ENCODE measurements at regions not wholly inside any gene's neighbourhood (a gene's known extent, or its start where the extent isn't known, plus 50 kb on each side); places are given as distances from the start of the nearest gene placed in this dataset.

- TF ChIP-seq, protein P1, sequence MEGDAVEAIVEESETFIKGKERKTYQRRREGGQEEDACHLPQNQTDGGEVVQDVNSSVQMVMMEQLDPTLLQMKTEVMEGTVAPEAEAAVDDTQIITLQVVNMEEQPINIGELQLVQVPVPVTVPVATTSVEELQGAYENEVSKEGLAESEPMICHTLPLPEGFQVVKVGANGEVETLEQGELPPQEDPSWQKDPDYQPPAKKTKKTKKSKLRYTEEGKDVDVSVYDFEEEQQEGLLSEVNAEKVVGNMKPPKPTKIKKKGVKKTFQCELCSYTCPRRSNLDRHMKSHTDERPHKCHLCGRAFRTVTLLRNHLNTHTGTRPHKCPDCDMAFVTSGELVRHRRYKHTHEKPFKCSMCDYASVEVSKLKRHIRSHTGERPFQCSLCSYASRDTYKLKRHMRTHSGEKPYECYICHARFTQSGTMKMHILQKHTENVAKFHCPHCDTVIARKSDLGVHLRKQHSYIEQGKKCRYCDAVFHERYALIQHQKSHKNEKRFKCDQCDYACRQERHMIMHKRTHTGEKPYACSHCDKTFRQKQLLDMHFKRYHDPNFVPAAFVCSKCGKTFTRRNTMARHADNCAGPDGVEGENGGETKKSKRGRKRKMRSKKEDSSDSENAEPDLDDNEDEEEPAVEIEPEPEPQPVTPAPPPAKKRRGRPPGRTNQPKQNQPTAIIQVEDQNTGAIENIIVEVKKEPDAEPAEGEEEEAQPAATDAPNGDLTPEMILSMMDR (IDR thresholded peaks at IDR 0.05; ENCODE audit: insufficient read depth, low read depth, low read length, missing control alignments), result no peak
- H3K4me3 ChIP-seq (ENCODE audit: low read length), result no peak overlapping the region
- no peak for DNase-seq (ENCODE audit: low read depth)
These were observed 932.8 kb downstream of the TTLL7 start for GRCh38 chr1:83065952-83066727.

DNA sequence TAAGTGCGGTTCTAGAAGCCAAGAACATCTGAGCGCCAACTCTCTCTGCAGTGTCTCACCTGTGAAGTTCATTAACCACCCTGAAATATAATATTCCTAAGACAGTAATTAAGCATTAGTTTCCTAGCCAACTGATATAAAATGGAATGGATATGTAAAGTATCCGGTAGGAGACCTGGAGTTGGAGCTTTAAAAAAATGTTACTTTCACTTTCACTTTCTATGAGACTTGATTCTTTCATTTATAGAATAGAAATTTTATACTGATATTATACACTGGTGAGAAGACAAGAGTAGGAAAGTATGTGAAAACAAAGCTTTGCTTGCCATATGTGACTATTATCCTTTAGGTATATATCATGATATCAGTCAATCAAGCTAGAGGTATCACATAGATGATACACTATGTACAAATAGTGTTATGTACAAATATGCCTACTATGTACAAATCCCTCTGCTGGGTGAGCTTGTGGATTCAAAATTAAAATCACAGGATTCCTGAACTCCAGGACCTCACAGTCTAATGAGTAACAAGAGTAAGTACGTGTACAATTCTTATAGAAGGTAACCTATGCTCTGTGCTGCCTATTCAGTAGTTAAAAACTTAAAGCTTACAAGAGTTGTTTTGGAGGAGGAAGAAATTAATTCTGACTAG is 934.2 kb downstream of the TTLL7 start:
- H3K4me3 ChIP-seq (ENCODE audit: low read length), result no peak overlapping the region
- no peak for DNase-seq (ENCODE audit: low read depth)
- TF ChIP-seq, protein P1 (IDR thresholded peaks at IDR 0.05; ENCODE audit: insufficient read depth, low read depth, low read length, missing control alignments), result no peak

DNA sequence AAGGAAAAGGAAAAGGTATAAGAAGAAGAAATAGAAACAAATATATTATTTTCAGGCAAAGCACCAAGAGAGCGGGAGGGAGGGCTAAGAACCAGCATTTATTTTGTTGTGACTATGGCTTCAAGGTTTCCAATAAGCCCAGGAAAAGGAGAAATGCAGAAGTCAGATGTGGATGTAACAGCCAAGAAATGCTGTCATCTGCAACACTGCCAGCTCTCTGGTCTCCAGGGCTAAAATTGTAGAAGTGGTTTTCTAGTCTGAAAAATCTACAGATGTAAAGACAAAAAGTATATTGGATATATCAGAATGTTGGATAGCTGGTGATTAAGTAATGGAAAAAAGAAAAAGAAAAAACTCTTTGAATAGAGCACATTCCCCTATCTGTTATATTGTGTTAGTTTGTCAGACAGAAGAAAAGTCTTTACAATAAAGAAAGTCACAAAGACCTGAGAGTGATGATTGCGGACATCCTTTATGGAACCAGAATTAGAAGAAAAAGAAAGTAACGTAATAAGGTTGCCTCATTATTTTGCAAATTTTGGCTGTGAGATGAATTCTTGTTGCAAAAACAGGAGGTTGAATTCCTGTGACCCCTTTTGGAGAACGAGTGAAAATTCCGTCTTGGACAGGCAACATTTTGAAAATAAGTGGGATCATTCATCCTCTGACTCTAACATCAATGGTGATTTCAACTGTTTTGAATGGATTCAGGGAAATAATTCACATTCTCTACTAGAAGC is 938.1 kb downstream of the TTLL7 start:
- DNase-seq (ENCODE audit: low read depth), result no peak
- TF ChIP-seq, protein P1 (IDR thresholded peaks at IDR 0.05; ENCODE audit: insufficient read depth, low read depth, low read length, missing control alignments), result no peak

GRCh38 chr1:83060221-83060620 is 938.7 kb downstream of the TTLL7 start:
- DNase-seq (ENCODE audit: low read depth), result peak; percentile 48
- TF ChIP-seq, protein P1 (IDR thresholded peaks at IDR 0.05; ENCODE audit: insufficient read depth, low read depth, low read length, missing control alignments), result no peak
- H3K4me3 ChIP-seq (ENCODE audit: low read length), result no peak overlapping the region

More for the DNA sequence above, 938.1 kb downstream of the TTLL7 start:
- H3K4me3 ChIP-seq (ENCODE audit: low read length), result no peak overlapping the region

- H3K4me3 ChIP-seq (ENCODE audit: low read length), result no peak overlapping the region
- DNase-seq (ENCODE audit: low read depth), result no peak
- TF ChIP-seq, protein P1 (IDR thresholded peaks at IDR 0.05; ENCODE audit: insufficient read depth, low read depth, low read length, missing control alignments), result no peak
These were observed 940.6 kb downstream of the TTLL7 start for GRCh38 chr1:83058327-83058726.

DNA sequence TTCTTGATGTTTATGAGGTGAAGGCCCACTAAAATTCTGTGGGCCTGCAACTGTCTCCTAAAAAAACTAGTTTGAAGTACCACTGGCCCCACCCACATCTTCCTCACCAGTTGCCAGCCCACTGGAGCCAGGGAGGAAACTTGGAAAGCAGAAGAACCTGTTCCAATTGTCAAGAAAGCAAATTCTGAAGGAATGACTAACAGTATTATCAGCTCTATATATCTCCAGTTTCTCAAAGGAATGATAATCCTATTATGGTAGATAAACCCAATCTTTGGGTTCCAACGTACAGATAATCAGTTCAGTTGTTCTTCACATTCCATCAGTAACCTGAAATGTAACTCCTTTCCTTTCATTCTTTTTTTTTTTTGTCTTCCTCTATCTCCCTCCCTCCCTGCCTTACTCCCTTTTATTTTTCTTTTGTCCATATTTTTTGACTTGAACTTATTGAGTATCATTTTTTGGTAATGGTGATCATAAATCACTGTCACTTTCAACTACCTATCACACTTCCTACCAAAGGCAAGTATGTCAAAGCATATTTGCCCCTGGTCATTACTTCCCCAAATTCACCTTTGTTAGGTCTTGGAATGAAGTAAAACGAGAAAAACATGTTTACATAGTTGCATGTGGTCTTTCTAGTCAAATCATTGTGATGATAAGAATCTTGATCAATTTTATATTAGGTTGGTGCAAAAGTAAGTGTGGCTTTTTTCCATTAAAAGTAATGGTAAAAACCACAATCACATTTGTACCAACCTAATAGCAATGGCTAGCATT is 943.4 kb downstream of the TTLL7 start:
- DNase-seq (ENCODE audit: low read depth), result peak; percentile 88
- no peak overlapping the region for H3K4me3 ChIP-seq (ENCODE audit: low read length)

More for the DNA sequence above, 943.4 kb downstream of the TTLL7 start:
- TF ChIP-seq, protein P1 (IDR thresholded peaks at IDR 0.05; ENCODE audit: insufficient read depth, low read depth, low read length, missing control alignments), result no peak
